ENCODE measurements at regions not wholly inside any gene's neighbourhood (a gene's known extent, or its start where the extent isn't known, plus 50 kb on each side); places are given as distances from the start of the nearest gene placed in this dataset.
A peak's percentile ranks its signal among the peaks of the same experiment; 100 is the strongest.

- DNase-seq: no peak
Observed at GRCh38 chr2:143988082-143988481, 531.8 kb downstream of the ZEB2 start.

GRCh38 chr2:143981428-143981827 lies 538.5 kb downstream of the ZEB2 start:
- DNase-seq: no peak

- no peak for DNase-seq
Observed at GRCh38 chr2:143977356-143977755, 542.6 kb downstream of the ZEB2 start.

- DNase-seq: no peak
Observed at GRCh38 chr2:143975216-143975615, 544.7 kb downstream of the ZEB2 start.

- no peak for DNase-seq
Observed at GRCh38 chr2:143974262-143974661, 545.7 kb downstream of the ZEB2 start.

GRCh38 chr2:143968860-143969259 lies 551.1 kb downstream of the ZEB2 start:
- no peak for DNase-seq

GRCh38 chr2:143968360-143968759 lies 551.6 kb downstream of the ZEB2 start:
- no peak for DNase-seq

GRCh38 chr2:143965493-143966164 lies 554.3 kb downstream of the ZEB2 start:
- DNase-seq: no peak

GRCh38 chr2:143964891-143965290 lies 555.0 kb downstream of the ZEB2 start:
- DNase-seq: no peak

GRCh38 chr2:143960177-143960576 lies 559.7 kb downstream of the ZEB2 start:
- DNase-seq: no peak

- DNase-seq: no peak
Observed at GRCh38 chr2:143957321-143957720, 562.6 kb downstream of the ZEB2 start.

- peak; percentile 60 for DNase-seq
Observed at GRCh38 chr2:143955401-143956065, 564.4 kb downstream of the ZEB2 start.

- DNase-seq: no peak
Observed at GRCh38 chr2:143954844-143955243, 565.1 kb downstream of the ZEB2 start.

- DNase-seq: no peak
Observed at GRCh38 chr2:143954186-143954585, 565.7 kb downstream of the ZEB2 start.

GRCh38 chr2:143953451-143954030 lies 566.4 kb downstream of the ZEB2 start:
- no peak for DNase-seq

- DNase-seq: no peak
Observed at GRCh38 chr2:143952536-143952935, 567.4 kb downstream of the ZEB2 start.

GRCh38 chr2:143950704-143951103 lies 569.2 kb downstream of the ZEB2 start:
- no peak for DNase-seq

- DNase-seq: no peak
Observed at GRCh38 chr2:143949121-143949848, 570.6 kb downstream of the ZEB2 start.

- no peak for DNase-seq
Observed at GRCh38 chr2:143948710-143949109, 571.2 kb downstream of the ZEB2 start.

- DNase-seq: no peak
Observed at GRCh38 chr2:143946436-143947391, 573.2 kb downstream of the ZEB2 start.

- DNase-seq: no peak
Observed at GRCh38 chr2:143942486-143942885, 577.4 kb downstream of the ZEB2 start.

GRCh38 chr2:143940720-143941119 lies 579.2 kb downstream of the ZEB2 start:
- DNase-seq: no peak

Data from kidney glomerular epithelial cell (primary cell).